ENCODE measurements at regions not wholly inside any gene's neighbourhood (a gene's known extent, or its start where the extent isn't known, plus 50 kb on each side); places are given as distances from the start of the nearest gene placed in this dataset.

GRCh38 chr6:21871831-21872230, 278.3 kb downstream of the SOX4 start:
- TF ChIP-seq ZFP30 (CRISPR knock-in tag; IDR thresholded peaks at IDR 0.05) (no peak), ARNTL (CRISPR knock-in tag; IDR thresholded peaks at IDR 0.05; ENCODE audit: borderline replicate concordance, low read depth) (no peak)
